HG03045 (cell line): ENCODE measurements at regions not wholly inside any gene's neighbourhood (a gene's known extent, or its start where the extent isn't known, plus 50 kb on each side); places are given as distances from the start of the nearest gene placed in this dataset.
"Not testable (repeated sequence)": the region's sequence is repeated elsewhere in the genome, so short reads cannot be mapped to it uniquely, and the experiment has no call there.

ENCODE experiments used
- ATAC-seq: cut with Tn5 transposase; IDR thresholded peaks from one replicate; pipeline ENCODE4 v1.9.1; 2021; ENCODE audit warnings: mild to moderate bottlenecking, moderate library complexity; ENCODE audit not compliant: unreplicated experiment

- no peak for ATAC-seq
These were observed 327.2 kb upstream of the CITED2 start for GRCh38 chr6:139701695-139702094.

DNA sequence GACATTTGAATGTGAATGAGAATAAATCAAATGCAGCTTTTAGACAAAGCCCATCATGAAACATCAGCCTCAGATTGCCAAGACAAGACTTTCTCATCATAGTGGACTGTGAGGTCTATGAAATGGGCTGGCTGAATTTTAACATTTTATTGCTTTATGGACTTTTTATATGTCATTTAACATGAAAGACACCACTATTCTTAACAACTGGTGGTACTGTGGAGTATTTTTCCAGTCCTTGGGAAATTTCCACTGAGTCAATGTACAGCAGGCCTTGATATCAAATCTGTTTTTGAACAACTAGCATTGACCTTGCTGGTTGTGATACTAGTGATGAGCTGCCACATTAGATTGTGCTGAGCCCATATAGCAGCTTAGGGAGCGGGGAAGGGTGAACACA, 326.6 kb upstream of the CITED2 start:
- no peak for ATAC-seq

DNA sequence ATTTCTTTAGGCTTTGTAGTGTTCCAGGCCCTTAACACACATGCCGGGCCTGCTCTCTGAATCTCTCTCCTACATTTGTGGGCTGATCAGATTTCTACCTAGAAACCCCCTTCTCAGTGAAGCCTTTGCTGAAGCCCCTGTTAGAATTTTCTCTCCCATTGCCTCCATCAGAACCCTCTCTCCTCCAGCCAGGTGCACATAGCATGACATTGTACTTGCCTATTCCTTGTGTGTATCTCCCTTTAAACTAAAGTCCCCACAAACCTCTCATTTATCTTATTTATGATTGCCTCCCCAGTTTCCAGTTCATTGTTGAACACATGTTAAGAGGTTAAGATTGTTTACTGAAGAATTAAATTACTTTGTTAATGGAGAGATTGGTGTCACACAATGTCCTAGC, 325.5 kb upstream of the CITED2 start:
- no peak for ATAC-seq

GRCh38 chr6:139699335-139699734, 324.9 kb upstream of the CITED2 start:
- no peak for ATAC-seq

DNA sequence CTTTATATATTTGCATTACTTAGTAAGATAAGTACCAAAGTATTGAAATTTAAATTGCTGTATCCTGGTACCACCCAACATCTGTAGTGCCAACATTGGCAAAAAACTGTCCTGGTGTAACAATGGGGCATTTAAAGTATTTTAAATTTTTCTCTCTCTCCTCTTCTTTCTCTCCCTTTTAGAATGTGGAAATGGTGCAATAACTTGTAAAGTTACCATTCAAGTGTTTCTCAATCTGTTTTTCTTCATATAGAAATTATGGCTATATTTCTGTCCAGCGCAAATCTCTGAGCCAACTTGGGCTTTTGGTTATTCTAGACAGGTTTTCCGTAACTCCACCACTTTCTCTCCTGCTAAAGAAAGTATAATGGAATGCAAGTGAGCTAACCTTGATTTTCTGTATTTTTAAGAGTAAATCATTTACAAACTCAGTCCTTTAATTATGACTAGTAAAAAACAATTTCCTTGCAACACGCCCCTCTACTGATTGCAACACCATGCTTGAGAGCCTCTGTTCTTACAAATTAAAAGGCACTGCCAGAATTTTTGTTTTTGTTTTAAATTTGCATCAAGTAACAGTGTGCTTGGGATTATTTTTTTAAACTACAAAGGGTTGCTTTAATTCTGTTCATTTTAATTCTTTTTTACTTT, 324.2 kb upstream of the CITED2 start:
- ATAC-seq = no peak

GRCh38 chr6:139697856-139698255, 323.4 kb upstream of the CITED2 start:
- not testable (repeated sequence) for ATAC-seq

DNA sequence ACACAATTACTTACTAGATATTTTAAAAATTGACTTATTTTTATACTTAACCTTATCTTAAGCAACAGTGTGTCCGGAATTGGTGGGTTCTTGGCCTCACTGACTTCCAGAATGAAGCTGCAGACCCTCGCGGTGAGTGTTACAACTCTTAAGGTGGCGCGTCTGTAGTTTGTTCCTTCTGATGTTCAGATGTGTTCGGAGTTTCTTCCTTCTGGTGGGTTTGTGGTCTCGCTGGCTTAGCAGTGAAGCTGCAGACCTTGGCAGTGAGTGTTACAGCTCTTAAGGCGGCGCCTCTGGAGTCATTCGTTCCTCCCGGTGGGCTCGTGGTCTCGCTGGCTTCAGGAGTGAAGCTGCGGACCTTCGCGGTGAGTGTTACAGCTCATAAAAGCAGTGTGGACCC, 322.5 kb upstream of the CITED2 start:
- not testable (repeated sequence) for ATAC-seq

DNA sequence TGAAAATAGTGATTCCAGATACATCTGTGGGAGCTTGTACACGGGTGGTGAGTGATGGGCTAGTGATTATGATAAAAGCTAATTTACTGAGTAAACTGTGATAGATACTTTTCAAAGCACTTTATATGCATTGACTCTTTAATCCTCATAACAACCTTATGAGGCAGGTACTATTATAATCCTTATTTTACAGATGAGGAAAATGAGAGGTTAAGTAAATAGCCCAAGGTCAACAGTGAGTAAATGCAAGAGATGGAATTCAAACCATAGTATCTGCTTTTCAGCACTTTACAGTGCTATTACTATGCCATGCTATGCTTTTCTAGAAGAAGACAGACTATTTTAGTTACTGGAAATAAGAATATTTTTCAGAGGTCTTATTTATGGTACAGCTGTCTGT, 320.9 kb upstream of the CITED2 start:
- ATAC-seq = no peak

- ATAC-seq = no peak
These were observed 319.3 kb upstream of the CITED2 start for GRCh38 chr6:139693735-139694134.

GRCh38 chr6:139690007-139690406, 315.6 kb upstream of the CITED2 start:
- ATAC-seq = no peak

- no peak for ATAC-seq
These were observed 312.6 kb upstream of the CITED2 start for GRCh38 chr6:139687055-139687454.

GRCh38 chr6:139686308-139686707, 311.9 kb upstream of the CITED2 start:
- no peak for ATAC-seq

DNA sequence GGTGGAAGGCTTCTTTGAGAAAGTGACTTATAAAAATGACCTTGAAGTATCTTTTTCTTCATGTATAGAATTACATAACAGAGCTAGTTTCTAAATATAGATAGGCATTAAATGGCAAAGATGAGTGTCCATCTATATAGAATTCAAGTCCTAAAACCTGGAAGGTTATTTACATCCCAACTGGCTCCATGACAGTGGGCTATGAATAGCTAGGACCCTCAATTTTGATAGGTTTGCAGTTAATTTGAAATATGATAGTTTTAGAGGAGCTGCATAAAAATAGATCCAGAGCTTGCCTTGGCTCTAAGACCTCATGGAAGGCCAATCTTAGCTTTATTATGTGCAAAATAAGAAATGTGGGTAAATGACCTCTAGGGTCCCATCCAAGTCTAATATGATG, 310.6 kb upstream of the CITED2 start:
- ATAC-seq = no peak

DNA sequence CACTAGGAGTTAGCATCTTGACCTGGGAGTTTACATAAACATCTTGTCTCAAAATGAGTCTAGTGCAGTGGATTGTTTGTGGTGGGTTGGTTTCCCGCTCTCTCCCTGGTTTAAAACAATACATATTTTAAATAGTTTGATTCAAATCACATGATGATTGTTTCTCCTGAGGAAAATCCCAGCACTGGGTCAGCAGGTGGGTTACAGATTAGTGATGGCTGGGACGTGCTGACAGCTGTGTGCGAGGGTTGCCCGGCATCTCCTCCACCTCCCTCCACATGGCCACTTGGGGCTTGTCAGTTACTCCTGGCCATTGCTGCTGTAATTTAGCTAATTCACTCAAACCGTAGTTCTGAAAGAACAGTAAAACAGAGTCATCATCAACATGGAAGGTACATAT, 306.4 kb upstream of the CITED2 start:
- no peak for ATAC-seq

- ATAC-seq = no peak
These were observed 305.2 kb upstream of the CITED2 start for GRCh38 chr6:139679516-139680179.

DNA sequence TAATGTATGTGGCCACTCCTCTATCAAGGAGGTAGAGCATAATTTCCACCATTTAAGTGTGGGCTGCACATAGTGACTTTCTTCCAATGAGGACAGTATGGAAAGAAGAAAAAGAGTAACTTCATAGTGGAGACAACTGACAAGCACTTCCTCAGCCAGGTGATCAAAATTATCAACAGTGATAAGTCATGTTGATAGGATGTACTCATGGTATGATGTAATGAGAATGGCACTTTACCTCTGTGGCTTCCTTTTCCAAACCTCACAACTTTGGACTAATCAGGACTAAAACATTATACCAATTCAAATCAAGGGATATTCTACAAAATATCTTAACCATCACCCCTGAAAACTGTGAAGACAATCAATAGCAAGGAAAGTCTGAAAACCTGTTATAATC, 302.3 kb upstream of the CITED2 start:
- ATAC-seq = no peak

DNA sequence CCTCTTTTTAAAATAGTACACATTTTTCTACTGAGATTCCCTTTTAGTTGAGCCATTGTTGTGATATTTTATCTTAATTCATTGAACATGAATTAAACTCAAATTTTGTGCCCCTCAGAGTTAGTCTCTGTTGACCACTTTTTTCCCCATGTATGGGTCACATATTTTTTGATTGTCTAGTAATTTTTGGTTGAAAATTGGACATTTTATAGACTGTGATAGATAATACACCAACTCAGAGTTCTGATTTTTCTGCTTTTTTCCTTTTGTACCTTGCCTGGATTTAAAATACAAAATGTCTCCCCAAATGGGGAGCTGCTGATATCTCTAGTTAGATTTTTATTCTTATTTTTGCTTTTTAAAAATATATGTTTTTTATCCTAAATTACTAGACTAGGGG, 291.8 kb upstream of the CITED2 start:
- no peak for ATAC-seq

DNA sequence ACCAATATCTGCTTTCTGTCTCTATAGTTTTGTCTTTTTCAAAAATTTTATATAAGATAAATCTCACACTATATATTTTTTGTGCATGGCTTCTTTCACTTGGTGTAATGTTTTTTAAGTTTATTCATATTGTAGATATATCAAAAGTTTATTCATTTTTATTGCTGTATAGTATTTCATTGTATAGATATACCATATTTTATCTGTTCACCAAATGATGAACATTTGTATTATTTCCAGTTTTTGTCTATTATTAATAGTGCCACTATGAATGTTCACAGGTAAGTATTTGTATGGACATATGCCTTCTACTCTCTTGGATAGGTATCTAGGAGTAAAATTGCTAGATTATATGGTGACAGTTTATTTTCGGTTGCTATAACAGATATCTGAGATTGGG, 289.5 kb upstream of the CITED2 start:
- ATAC-seq = no peak

DNA sequence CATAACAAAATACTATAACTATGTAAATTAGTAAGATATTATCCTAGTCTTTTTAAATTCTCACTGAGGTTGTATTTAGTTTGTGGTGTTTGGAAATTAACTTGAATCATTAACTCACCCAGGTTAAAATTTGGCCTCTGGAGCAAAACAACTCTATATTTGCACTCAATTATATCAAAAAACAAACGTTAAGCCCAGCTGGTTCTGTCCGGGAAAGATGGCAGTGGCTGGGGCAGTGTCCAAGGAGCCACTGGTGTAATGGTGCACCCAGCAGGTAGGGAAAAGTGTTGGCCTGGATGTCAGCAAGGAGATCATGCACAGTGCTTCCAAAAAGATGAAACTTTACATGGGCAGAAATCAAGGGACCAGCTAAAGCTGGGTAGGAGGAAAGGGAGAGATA, 285.3 kb upstream of the CITED2 start:
- ATAC-seq = no peak

DNA sequence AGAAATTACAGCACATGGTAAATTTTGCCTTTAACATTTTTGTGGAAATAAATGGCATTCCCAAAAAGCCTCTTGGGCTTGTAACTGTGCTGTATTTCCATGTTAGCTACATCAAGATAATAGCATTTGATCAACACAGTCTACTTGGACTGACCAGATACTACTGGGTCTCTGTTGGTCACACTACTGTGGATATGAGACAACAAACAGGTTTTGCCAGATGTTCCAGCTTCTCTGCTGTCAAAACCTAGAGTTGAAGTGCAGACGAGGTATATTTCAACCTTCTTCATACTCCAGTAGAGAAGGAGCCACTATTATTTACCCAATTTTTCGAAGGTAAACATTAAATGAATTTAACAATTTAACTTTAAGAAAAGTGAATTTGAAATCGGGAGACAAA, 284.7 kb upstream of the CITED2 start:
- no peak for ATAC-seq

- no peak for ATAC-seq
These were observed 282.7 kb upstream of the CITED2 start for GRCh38 chr6:139657119-139657518.

GRCh38 chr6:139655783-139656705, 281.6 kb upstream of the CITED2 start:
- ATAC-seq = no peak
